SU-DHL-6 (cell line): ENCODE measurements at regions not wholly inside any gene's neighbourhood (a gene's known extent, or its start where the extent isn't known, plus 50 kb on each side); places are given as distances from the start of the nearest gene placed in this dataset.

Source experiments
- EZH2phosphoT487 ChIP-seq: fragments of 200-600 bp; sonication (generic), shearing (Covaris generic); conservative IDR thresholded peaks from 2 replicates; pipeline ENCODE4 v1.6.1; 2018; ENCODE audit warnings: mild to moderate bottlenecking, antibody characterized with exemption, low read length, moderate library complexity, mixed read lengths
- TF ChIP-seq, protein P1 (sequence below): fragments of 200-600 bp; sonication (generic); IDR thresholded peaks from one replicate; pipeline ENCODE4 v1.5.1; 2017; ENCODE audit warnings: antibody characterized with exemption, mild to moderate bottlenecking, low read length, moderate library complexity; ENCODE audit not compliant: insufficient read depth, poor library complexity, severe bottlenecking

DNA sequence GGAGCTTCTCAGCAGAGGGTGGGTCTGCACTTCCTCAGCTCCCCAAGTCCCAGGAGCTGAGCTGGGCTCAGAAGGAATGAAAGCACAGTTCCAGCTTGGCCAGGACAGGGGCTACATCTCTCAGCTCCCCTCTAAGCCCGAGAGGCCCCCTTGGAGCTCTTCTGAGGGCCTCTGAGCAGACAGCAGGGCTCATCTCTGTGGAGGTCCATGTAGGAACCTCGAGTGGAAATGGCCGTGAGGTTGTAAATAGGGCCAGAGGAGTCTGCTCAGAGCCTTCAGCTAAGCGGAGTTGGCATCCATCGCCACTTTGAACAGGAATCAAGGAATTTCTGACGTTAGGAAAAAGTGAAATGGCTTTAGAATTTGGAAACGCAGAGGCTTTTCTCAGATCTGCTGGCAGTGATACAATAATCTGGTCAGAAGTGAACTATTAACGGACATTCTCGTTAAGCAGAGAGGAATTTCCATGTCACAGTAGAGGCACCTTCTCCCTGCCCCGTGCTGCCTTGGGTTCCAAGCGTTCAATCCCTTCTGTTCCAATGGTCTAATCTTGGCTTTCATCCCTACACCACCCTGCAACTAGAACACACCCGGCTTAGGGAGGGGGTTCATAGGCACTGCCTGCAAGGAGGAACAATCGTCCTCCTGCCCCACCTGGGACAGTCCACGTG lies 213.9 kb downstream of the NDUFA10 start:
- TF ChIP-seq, protein P1, sequence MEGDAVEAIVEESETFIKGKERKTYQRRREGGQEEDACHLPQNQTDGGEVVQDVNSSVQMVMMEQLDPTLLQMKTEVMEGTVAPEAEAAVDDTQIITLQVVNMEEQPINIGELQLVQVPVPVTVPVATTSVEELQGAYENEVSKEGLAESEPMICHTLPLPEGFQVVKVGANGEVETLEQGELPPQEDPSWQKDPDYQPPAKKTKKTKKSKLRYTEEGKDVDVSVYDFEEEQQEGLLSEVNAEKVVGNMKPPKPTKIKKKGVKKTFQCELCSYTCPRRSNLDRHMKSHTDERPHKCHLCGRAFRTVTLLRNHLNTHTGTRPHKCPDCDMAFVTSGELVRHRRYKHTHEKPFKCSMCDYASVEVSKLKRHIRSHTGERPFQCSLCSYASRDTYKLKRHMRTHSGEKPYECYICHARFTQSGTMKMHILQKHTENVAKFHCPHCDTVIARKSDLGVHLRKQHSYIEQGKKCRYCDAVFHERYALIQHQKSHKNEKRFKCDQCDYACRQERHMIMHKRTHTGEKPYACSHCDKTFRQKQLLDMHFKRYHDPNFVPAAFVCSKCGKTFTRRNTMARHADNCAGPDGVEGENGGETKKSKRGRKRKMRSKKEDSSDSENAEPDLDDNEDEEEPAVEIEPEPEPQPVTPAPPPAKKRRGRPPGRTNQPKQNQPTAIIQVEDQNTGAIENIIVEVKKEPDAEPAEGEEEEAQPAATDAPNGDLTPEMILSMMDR: no peak
- no peak for TF ChIP-seq EZH2phosphoT487
